Activated naive CD4-positive, alpha-beta T cell treated with anti-CD3 and anti-CD28 coated beads, Interleukin-2, amount 50 U/mL, for 72 hours (primary cell): ENCODE measurements at regions not wholly inside any gene's neighbourhood (a gene's known extent, or its start where the extent isn't known, plus 50 kb on each side); places are given as distances from the start of the nearest gene placed in this dataset.

Experiments used
- ATAC-seq, 2 donors: fragments of 150-1000 bp; cut with Tn5 transposase; 2 replicates each; pipeline ENCODE4 v1.10.0; 2021; ENCODE audit warnings: mild to moderate bottlenecking in 2 of 2, moderate library complexity in 2 of 2
- DNase-seq, 2 donors: peaks; one replicate each; pipeline ENCODE4 v3.0.0; 2021 to 2022; ENCODE audit warnings: low spot score in 2 of 2
- H3K27ac Mint-ChIP-seq, 2 donors: one replicate each; pipeline ENCODE4 v1.8.0; 2022; ENCODE audit warnings: mild to moderate bottlenecking in 2 of 2, mixed read lengths in 2 of 2
- H3K36me3 Mint-ChIP-seq, 2 donors: one replicate each; pipeline ENCODE4 v1.8.0; 2022; ENCODE audit warnings: mixed read lengths in 2 of 2
- H3K9me3 Mint-ChIP-seq, 2 donors: one replicate each; pipeline ENCODE4 v1.8.0; 2022; ENCODE audit warnings: mixed read lengths in 2 of 2

DNA sequence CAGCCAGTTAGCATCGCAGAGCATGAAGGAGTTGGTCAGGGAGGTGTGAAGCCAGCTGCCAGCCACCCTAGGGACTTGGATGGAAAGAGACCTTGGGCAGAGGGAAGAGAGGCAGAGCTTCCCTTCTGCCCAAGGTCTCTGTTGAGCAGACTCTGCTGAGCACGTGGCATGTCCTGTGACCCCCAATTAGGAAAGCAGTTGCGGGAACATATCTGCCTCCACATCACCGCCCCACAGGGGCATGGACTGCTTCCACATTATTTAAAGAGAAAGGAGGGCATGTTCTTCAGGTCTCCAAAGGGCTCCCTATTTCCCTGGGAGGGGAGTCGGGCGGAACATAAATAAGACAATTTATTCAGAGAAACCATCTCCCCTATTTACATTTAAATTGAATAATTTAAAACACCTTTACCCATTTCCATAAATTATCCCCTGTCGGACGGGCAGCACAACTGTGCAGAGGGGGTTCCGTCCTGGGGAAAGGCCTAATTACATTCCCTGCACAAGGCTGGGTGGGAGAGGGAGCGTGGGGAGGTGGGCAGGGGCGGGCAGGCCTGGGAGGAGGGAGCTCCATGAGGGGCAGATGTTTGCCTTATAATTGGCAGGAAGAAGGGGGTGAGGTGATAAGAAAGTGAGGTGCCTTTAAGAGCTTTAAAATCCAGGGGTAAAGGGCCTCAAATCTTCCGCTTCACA is 88.8 kb upstream of the THY1 start:
- Mint-ChIP-seq H3K27ac (no peak overlapping the region), H3K36me3 (no peaks in the 10 kb centered on the region), H3K9me3 (no peaks in the 10 kb centered on the region)
- DNase-seq: no peak
- ATAC-seq: no peak

DNA sequence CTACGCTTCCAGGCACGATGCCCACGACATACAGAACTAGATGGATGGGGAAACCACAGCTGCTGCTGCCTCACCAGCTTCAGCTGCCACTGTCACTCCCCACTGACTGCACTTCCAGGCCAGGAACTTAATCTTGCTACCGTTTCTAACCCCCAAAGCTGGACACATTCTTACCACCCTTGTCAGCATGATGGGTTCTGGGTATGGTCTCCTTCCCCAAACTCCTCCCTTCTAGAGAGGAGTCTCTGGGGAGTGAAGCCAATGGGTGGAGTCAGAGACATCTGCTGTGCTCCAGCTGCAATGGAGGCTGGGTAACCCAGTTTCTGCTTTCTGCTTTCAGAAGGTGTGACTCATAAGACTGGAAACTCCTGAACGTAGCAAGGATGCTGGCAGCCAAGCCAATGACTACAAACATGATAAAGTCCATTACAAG is 87.0 kb upstream of the THY1 start:
- Mint-ChIP-seq H3K9me3 (no peaks in the 10 kb centered on the region), H3K27ac (peak overlapping the region; percentile 8 to 11), H3K36me3 (no peaks in the 10 kb centered on the region)
- ATAC-seq: peak; percentile 83 to 98
- DNase-seq: peak in 1 of 2 donors; percentile 28

DNA sequence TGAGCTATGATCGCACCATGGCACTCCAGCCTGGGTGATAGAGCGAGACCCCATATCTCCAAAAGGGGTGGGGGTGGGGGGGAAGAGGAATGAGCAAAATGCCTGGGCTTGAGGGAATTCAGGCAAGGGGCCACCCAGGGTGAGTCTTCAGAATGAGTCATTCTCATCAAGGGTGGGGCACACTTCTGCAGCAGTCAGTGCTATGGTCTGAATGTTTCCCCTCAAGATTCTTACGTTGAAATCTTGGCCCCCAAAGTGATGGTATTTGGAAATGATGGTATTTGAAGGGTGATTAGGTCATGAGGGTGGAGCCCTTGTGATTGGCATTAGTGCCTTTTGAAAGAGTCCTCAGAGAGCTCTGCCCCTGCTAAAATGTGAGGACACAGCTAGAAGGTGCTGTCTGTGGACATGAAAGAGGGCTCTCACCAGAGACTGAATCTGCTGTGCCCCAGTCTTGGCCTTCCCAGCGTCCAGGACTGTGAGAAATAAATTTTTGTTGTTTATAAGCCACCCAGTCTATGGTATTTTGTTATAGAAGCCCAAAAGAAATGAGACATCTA is 86.4 kb upstream of the THY1 start:
- peak in 1 of 2 donors; percentile 11 for ATAC-seq
- peak overlapping the region in 1 of 2 donors; percentile 11 for H3K27ac Mint-ChIP-seq

DNA sequence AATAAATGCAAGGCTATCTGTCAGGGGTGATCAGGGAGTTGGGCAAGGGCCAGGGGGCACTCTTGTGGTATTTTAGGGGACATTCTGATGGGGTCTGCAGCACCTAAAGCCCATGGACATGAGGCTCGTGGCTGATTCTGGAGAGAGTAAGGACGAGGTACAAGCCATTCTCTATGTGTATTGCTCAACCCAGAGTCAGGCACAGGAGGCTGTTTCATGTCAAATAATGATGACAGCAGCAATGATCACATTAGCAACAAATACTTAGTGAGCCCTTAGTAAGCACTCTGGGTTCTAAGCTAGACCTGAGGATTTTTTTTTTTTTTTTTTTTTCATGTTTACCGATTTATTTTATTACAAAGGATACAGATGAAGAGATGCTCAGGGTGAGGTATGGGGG is 83.5 kb upstream of the THY1 start:
- no peak for ATAC-seq
- no peak overlapping the region for H3K27ac Mint-ChIP-seq
- peaks cover 0 to 6% of the 10 kb centered on the region in 2 donors for H3K9me3 Mint-ChIP-seq
- H3K36me3 Mint-ChIP-seq: no peaks in the 10 kb centered on the region
- DNase-seq: no peak

More for the DNA sequence above, 86.4 kb upstream of the THY1 start:
- DNase-seq: no peak
- H3K9me3 Mint-ChIP-seq: no peaks in the 10 kb centered on the region
- H3K36me3 Mint-ChIP-seq: no peaks in the 10 kb centered on the region

DNA sequence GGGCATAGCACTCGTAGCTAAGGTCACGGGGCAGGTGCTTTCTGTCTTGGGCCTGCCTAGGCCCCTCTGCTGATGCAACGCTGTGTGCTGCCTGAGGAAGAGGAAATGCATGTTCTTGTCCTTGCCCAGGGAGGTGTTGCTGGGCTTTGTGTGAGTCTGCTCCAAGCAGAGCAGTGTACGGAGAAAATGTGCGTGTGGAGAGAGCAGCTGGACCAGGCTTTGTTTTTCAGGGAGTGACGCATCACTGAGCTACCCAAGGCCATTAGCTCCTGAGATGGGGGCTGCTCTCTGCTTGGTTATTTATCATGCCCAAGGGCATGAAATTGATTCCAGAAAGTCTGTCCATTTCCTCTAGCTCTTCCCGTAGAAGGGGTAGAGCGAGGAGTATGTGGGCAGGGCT is 82.9 kb upstream of the THY1 start:
- no peak for ATAC-seq
- no peak overlapping the region for H3K27ac Mint-ChIP-seq
- H3K36me3 Mint-ChIP-seq: no peaks in the 10 kb centered on the region
- H3K9me3 Mint-ChIP-seq: peaks cover 0 to 6% of the 10 kb centered on the region in 2 donors
- no peak for DNase-seq

DNA sequence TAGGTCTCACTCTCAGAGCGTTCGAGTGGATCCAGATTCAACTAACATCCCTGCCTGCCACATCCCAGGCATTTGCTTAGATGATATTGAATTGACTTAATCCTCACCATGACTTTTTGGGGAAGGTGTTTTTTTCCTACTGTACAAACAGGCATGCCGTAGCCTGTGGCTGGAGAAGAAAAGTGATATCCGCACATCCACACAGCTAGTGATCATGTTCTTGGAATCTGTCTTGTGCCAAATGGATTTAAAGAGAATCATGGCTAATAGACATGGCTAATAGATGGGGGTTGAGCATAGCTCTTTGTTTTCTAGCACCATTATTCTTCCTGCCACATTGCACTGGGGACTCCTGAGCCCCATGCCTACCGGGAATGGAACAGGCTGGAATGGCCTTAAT is 82.1 kb upstream of the THY1 start:
- ATAC-seq (no peak), DNase-seq (no peak)
- H3K9me3 Mint-ChIP-seq: peaks cover 0 to 6% of the 10 kb centered on the region in 2 donors
- no peaks in the 10 kb centered on the region for H3K36me3 Mint-ChIP-seq
- no peak overlapping the region for H3K27ac Mint-ChIP-seq

DNA sequence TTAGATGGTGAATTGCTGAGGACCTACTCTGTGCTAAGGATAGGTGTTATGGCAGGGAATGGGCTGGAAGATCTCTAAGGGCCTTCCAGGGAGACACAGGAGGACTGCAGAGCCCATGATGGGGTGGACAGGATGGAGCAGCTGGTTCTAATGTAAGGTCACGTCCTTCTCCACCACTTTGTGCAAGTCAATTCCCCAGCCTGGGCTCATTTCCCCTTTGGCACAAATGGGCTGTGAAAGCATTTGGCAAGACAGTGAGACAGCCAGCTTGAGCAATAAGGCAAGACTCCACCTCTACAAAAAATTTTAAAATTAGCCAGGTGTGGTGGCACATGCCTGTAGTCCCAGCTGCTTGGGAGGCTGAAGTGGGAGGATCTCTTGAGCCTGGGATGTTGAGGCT is 81.4 kb upstream of the THY1 start:
- H3K9me3 Mint-ChIP-seq: peaks cover 0 to 6% of the 10 kb centered on the region in 2 donors
- no peak for ATAC-seq

DNA sequence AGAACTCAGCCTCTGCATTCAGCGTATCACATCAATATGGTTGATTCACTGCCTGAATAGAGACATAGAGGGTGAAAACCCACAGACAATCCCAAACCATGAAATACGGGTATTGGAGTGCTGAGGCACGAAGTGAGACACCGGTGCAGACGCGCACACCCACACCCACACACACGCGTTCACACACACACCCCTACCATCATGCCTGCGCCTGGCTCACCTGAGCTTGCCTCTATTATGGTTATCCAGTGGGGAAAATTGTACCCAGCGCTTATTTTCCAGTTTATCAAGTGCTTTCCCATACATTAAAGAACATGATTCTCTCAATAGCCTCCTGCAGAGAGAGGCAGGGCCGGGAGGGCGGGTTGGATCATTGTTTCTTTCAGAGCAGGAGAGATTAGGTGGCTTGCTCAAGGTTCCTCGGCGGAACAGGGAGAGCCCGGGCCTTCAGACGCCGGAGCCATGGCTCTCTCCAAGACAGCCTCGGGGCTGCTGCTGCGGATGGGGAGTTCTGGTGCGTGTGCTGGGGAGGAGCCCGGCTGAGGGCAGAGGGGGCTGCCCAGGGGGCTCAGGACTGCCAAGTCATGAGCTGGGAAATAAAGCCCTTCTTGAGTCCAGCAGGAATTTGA is 78.9 kb upstream of the THY1 start:
- no peak for ATAC-seq
- peaks cover 0 to 6% of the 10 kb centered on the region in 2 donors for H3K9me3 Mint-ChIP-seq

More for the DNA sequence above, 81.4 kb upstream of the THY1 start:
- DNase-seq: no peak
- H3K36me3 Mint-ChIP-seq: no peaks in the 10 kb centered on the region
- no peak overlapping the region for H3K27ac Mint-ChIP-seq

DNA sequence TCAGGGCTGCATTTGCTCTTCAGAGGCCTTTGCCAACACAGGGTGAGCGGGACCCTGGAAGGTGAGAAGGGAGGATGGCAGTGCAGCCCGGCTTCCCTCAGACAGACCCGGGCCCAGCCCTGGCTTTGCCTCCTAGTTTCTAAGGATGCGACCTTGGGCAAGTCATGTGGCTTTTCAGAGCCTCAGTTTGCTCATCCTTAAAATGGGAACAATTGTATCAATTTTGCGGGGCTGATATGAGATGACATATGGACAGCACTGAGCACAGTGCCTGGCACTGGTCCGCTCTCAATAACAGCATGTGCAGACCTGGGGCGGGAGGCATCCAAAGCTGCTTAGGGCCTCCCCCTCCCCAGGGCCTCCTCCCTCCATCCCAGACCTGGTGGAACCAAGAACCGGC is 74.7 kb upstream of the THY1 start:
- H3K9me3 Mint-ChIP-seq: no peaks in the 10 kb centered on the region
- no peak overlapping the region for H3K27ac Mint-ChIP-seq
- DNase-seq: no peak
- ATAC-seq: no peak
- H3K36me3 Mint-ChIP-seq: no peaks in the 10 kb centered on the region

More for the DNA sequence above, 78.9 kb upstream of the THY1 start:
- Mint-ChIP-seq H3K27ac (peak overlapping the region in 1 of 2 donors; percentile 44), H3K36me3 (no peaks in the 10 kb centered on the region)
- no peak for DNase-seq

DNA sequence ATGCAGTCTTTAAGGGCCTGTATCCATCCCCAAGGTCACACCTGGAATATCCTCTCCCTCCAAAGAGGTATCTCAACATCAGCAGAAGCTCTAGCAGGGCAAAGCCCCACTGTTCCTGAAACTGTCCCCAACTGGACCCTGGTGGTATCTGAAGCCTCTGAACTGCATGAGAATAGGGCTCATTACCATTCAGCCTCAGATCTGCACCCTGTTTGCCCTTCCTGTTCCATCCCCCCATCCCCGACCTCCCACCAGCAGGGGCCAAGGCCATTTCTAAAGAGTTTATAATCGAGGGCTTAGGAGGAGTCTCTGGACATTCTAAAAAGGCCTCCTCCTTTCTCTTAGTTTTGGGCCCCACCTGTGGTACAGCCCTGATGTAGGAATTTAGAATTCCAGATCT is 74.0 kb upstream of the THY1 start:
- Mint-ChIP-seq H3K27ac (no peak overlapping the region), H3K9me3 (no peaks in the 10 kb centered on the region), H3K36me3 (no peaks in the 10 kb centered on the region)
- ATAC-seq (no peak), DNase-seq (no peak)

DNA sequence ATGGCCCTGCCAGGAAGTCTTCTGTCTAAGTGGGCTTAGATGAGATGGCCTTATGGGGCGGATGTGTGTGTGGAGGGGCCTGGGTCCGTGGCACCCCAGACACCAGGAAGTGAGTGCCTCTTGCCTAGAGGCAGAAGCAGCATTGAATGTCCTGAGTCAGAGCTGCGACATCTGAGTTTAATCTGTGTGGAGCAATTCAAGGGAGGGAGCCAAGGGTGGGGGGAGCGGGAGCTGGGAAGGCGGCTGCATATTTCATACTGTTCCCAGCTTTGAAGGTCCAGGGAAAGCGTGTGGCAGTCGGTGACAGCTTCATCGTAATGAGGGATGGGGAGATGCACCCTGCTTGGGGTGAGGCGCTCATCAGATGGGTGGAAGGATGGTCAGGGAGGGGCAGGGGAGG is 73.5 kb upstream of the THY1 start:
- Mint-ChIP-seq H3K9me3 (no peaks in the 10 kb centered on the region), H3K27ac (no peak overlapping the region), H3K36me3 (no peaks in the 10 kb centered on the region)
- ATAC-seq (no peak), DNase-seq (no peak)

DNA sequence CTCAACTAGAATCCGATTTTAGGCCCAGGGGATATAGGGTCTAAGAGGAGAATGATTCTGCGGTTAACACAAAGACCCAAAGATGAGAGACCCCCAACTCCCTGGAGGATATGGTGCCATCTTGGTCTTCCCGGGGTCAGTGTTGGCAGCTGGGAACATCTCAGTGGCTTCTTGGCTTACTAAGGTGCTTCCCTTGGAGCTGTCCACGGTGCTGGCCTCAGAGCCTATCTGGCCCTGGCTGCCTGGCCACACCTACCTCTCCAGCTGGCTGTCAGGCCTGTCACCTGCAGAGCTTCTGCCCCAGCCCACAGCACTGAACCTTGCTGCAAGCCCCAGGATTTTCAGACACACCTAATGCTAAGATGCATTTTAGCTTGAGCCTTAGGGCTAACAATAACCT is 70.7 kb upstream of the THY1 start:
- Mint-ChIP-seq H3K27ac (no peak overlapping the region), H3K36me3 (no peaks in the 10 kb centered on the region), H3K9me3 (no peaks in the 10 kb centered on the region)
- ATAC-seq (no peak), DNase-seq (no peak)

DNA sequence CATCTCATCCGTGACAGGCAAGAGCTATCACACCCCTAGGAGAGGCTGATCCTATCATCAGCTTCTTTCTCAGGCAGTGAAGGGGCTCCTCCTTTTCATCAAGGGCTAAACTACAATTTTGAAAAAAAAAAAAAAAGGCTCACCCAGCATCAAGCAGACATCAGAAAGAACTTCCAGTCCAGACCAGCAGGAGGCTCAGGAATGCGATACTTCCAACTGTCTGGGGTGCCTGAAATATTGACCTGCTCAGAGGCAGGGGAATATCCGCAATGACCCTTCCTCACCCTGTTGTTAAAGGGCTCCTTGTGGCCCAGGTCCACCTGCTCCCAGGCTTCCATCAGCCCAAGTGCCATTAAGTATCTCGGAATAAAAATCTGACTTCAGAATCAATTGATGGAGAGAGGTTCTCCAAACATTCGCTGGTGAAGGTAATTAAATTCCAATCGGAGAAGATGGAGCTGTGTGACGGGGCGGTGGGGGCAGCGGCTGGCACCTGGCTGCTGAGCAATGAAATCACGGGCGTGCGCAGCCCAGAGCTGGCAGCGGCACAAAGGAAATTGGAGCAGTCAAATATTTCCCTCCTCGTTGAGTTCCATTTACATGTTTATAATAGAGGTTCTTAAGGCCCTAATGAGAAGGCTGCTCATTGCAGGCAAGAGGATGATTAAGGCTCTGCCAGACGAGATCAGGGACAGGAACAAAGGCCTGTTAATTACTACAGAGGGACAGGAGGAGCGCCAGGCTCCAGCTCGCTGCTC is 69.0 kb upstream of the THY1 start:
- H3K27ac Mint-ChIP-seq: no peak overlapping the region
- DNase-seq: no peak
- no peaks in the 10 kb centered on the region for H3K36me3 Mint-ChIP-seq
- no peaks in the 10 kb centered on the region for H3K9me3 Mint-ChIP-seq
- ATAC-seq: no peak

DNA sequence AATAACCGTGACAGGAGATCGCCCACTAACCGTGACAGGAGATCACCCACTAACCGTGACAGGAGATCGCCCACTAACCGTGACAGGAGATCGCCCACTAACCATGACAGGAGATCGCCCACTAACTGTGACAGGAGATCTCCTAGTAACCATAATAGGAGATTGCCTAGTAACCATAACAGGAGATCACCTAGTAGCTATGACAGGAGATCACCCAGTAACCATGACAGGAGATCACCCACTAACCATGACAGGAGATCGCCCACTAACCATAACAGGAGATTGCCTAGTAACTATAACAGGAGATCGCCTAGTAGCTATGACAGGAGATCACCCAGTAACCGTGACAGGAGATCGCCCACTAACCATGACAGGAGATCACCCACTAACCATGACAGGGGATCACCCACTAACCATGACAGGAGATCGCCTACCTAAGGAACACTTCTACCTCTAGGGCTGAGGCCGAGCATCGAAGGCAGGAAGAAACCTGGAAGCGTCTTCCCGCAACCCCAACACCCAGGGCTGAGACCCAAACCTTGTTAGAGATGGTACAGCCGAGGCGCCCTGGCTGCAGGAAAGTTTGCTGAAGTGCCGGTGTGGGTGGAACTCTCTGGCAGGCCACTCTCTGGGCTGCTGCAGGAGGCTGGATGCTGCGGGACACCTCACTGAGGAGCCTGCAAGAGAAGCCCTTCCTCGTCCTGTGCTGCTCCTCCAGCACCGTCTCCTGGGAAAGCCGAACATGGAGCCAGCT is 67.5 kb upstream of the THY1 start:
- DNase-seq (no peak), ATAC-seq (no peak)
- no peak overlapping the region for H3K27ac Mint-ChIP-seq
- no peaks in the 10 kb centered on the region for H3K9me3 Mint-ChIP-seq
- no peaks in the 10 kb centered on the region for H3K36me3 Mint-ChIP-seq

DNA sequence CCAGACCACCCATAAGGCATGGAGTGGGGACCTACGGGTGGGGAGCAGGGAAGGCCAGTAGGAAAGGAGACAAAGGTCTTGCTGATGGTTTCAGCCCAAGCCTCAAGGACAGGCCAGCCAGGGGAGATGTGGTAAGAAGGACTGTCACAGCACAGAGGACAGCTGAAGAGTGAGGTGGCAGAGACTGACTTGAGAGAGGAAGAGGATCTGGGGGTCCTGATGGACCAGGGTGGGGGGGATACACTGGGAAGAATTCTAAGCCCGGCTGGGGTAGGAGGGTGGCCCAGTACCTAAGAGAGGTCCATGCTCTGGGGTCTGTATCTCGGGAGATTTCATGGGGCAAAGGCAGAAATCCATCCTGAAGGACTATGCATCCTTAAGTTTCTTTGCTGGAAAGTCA is 66.1 kb upstream of the THY1 start:
- no peaks in the 10 kb centered on the region for H3K9me3 Mint-ChIP-seq
- no peak for ATAC-seq
- peak in 1 of 2 donors; percentile 28 for DNase-seq
- no peaks in the 10 kb centered on the region for H3K36me3 Mint-ChIP-seq
- no peak overlapping the region for H3K27ac Mint-ChIP-seq

DNA sequence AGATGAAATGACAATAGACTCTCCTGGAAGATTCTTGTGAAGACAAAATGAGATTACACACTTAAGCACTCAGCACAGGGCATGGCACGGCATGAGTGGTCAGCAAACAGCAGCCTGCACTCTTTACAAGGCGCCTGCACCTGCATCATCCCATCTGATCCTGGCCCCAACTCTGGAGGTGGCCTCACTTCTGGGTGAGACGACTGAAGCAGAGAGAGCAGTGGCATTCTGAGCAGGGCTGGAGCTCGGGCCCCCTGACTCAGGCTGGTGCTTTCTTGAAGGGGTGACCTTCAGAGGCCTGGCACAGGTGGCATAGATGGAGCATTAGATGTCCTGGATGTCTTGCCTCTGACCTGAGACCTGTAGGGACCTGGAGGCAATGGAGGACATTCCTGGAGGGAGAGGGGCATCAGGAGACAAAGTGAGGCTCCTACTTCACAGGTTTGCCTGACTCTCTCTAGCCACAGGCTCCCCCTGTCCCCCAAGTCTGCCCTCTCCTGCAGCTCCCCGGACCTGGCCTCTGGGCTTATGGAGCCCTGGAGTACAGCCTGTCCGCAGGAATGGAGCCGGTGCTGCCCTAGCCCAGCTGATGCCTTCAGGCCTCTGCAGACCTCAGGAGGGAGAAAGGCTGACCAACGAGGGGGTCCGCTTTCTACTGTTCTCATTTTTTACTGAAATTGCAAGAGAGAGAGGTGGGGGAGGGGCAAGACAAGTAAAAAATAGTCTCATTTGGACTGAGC is 65.5 kb upstream of the THY1 start:
- Mint-ChIP-seq H3K9me3 (no peaks in the 10 kb centered on the region), H3K36me3 (no peaks in the 10 kb centered on the region)

More for the DNA sequence above, 65.5 kb upstream of the THY1 start:
- no peak overlapping the region for H3K27ac Mint-ChIP-seq
- ATAC-seq (no peak), DNase-seq (peak in 1 of 2 donors; percentile 33)
